ENCODE measurements at regions not wholly inside any gene's neighbourhood (a gene's known extent, or its start where the extent isn't known, plus 50 kb on each side); places are given as distances from the start of the nearest gene placed in this dataset.

DNA sequence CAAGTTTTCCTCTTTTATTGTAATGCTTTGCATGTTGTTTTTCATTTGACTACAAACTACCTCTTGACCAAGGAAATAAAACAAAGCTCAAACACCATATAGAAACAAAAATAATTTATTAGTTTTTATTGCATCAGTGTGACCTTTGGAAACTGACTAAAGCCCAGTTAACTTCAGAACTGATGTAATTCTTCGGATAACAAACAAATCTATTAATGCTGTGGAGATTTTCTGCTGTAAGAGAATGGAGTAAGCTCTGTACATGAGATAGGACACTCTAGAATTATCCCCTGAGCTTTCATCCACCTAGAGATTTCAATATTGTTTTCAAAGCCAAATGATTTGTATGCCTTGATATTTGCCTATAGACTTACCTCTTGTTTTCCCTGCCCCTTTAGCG is 154.0 kb upstream of the KCNK2 start:
- DNase-seq (ENCODE audit: low read depth), result no peak

DNA sequence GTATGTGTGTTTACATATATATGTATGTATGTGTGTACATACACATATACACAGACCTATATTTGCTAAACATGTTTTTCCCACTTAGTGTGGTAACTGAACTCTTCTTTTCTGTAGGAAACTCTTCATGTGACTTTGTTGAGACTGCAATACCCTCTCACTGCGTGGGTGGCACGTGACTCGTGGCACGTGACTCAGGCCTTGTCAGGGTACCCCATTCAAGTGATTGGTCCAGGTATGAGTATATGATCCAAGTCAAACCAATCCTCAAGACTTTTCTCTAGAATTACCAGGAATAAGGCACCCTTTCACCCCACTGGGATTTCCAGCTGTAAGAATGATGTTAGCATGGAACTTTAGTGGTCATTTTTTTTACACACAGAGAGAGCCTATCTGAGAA is 149.2 kb upstream of the KCNK2 start:
- DNase-seq (ENCODE audit: low read depth), result no peak

DNA sequence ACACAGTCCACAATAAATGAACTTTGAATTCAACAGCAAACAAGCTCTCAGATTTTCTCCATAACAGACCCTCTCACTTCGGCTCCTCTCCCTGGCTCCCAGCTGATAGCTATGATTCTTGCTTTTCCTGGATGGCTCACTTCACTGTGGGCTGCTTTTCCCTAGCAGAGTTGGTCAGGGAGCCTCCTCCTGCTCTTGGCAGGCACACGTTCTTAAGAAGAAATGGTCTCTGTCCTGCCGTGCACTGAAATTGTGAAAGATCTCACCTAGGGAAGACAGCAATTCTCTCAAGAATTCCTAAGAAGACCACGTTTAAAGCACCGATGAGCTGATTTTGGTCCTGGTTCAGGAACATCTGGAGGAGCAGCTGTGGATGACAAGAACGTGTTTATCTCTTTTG is 148.5 kb upstream of the KCNK2 start:
- DNase-seq (ENCODE audit: low read depth), result no peak

DNA sequence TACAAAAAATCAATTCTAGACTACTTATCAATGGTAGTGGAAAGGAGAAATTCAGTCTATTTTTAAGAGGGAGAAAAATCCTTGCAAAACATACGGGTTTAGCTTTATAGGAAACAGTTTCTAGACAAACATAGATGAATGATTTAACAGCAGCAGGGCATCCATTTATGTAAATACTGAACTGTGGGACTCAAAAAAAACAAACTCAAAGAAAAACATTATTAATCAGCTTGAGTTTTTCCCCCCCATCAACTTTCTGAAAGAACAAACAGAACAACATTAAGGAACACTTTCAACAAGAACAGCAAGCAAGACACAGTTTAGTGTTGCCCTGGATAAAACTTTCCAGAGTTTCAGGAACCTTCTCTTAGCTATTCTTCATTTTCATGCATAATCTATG is 147.3 kb upstream of the KCNK2 start:
- DNase-seq (ENCODE audit: low read depth), result no peak

DNA sequence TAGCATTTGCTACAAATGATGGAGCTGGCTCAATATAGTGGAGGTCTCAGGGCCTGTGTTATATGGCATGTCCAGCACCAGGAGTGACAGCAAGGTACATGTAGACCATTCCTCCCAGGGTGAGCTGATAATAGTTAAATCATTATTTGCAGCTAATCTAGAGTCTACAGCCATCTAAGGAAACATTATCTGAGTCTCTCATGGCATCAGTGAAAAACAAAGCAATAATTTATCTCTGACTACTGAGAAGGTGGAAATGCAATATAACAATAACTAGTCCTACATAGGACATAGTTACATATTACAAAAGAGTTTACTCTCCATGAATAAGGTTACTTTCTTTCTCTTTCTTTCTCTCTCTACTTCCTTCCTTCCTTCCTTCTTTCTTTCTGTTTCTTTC is 143.4 kb upstream of the KCNK2 start:
- no peak for DNase-seq (ENCODE audit: low read depth)

DNA sequence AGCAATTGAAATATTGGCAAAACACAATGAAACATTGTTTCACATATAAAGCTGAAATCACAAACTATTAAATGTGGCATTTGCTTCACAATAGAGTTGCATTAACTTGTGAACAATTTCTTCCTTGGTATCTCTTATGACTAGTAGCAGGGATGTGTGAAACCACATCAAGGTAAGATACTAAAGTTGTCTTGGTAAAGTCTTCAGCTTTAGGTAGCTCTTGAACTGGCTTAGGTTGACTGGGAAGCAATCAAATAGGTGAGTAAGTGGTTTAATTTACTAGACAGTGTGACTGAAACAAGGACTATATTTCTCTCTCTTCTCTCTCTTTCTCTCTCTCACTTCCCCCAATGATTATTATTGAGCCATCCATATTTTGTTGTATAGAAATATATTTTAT is 141.5 kb upstream of the KCNK2 start:
- no peak for DNase-seq (ENCODE audit: low read depth)

DNA sequence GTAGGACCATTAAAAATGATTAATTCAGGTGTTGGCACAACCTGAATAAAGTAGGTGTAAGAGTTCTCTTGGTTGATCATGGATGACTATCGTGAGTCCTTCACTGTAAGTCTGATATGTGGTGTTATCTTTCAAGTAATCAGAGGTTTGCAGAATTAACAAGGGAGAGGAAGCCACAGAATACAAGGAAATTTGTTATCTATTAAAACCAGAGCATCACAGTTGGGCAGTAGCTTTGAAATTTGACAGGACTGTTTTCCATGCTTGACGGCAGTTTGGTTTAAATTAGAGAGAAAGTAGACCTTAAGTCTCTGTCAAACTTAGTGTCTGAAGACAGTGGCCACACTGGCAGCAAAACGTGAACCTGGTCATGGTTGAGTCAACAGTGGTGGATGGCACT is 139.5 kb upstream of the KCNK2 start:
- DNase-seq (ENCODE audit: low read depth), result no peak

DNA sequence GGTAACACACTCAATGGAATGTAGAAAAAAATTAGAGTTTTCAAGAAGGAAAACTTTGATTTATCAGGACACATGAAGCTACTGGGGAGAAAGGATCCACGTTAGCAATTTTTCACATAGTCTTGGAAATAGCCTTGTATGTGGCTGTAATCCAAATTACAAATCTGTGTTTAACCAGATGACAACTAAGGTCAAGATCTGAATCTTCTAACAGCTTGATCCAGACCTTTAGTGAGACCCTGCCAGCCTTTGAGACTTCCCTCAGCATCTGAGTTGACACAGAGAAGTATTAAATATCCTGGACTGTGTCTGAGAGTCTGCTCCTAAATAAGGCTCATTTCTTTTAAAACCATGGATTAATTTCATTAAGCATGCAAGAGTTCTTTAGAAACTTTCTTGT is 135.9 kb upstream of the KCNK2 start:
- DNase-seq (ENCODE audit: low read depth), result no peak

DNA sequence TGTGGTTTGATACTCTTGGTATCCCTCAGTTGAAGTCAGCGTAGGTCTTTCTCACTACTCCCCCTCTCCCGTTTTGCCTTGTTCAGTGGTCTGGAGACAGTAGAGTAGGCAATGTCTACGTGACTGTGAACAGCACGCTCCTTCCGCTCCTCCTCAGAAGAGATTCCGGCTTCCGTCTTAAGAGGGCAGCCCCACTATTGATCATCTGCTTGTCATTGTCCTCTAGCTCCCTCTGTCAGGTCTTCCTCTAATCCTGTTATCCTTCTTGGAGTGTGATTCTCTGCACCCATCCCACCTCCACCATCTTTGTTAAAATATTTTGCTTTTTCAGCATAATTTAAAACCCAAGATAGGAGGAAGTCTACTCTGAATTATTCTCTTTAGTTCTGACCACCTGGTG is 129.9 kb upstream of the KCNK2 start:
- no peak for DNase-seq (ENCODE audit: low read depth)

DNA sequence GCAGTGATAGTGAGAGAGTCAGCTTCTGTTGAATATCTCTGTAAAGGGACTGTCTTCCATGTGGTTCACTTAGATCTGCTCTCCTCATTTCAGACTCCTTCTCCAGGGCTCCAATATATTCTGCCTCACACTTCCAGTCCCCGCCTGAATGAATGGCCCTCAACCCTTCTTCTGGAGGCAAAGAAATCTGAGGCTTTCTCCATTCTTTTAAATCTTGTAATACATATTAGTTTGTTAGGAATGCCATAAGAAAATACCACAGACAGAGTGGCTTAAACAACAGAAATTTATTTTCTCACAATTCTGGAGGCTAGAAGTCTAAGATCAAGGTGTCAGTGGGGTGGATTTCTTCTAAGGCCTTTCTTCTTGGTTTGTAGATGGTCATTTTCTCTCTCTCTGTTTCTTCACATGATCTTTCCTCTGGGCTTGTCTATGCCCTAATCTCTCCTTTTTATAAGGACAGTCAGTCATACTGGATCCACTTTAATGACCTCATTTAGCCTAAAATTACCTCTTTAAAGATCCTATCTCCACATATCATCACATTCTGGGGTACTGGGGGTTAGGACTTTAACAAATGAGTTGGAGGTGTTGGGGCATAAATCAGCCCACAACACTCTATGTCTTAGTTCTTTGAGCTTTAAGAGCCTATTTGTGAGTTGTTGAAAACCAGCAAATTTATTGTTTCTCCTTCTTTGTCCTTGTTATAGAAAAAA is 128.5 kb upstream of the KCNK2 start:
- no peak for DNase-seq (ENCODE audit: low read depth)

DNA sequence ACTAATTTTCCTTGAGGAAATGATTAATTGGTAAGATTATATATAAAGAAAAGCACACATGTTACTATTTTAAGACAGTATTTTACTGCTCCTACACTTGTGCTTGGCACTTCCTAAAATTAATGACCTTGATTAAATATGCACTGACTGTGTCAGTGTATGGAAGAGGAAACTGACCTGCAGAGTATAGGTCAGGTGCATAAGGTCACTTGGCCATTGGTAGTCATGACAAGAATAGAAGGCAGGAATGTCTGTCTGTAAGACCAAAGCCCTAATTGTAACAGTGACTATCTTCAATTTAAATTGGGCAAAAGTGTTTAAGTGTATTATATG is 128.0 kb upstream of the KCNK2 start:
- no peak for DNase-seq (ENCODE audit: low read depth)

DNA sequence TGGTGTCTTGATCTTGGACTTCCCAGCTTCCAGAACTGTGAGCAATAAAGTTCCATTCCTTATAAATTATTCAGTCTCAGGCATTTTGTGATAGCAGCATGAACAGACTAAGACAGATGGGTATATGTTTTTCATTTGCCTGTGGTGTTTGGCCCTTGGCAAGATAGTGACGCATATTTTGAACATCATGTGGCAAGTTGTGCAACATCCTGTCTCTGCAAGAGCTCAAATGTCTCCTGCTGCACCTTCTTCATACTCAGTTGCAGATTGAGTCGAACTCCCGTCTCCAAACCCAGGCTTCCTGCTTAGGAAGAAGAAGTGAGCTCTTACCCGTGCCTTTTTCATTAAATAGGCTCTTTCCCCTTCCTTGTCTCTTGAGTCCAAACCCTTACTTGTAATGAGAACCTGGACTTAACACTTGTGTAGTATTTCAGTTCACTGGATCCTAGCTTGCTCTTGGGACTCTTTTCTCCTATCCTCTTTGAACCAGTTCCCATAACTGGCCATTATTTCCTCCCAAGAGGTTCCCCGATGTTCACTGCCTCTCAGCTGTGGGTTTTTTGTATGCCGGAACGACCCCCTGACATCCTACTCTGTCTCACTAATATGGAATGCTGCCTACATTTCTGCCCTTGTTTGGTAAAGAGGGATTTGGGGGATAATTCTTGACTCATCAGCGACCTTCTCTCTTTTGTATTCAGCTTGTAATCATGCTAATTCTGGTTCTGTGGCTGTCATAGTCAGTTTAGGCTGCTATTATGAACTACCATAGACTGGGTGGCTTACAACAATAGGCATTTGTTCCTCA is 125.0 kb upstream of the KCNK2 start:
- DNase-seq (ENCODE audit: low read depth), result peak; percentile 99

DNA sequence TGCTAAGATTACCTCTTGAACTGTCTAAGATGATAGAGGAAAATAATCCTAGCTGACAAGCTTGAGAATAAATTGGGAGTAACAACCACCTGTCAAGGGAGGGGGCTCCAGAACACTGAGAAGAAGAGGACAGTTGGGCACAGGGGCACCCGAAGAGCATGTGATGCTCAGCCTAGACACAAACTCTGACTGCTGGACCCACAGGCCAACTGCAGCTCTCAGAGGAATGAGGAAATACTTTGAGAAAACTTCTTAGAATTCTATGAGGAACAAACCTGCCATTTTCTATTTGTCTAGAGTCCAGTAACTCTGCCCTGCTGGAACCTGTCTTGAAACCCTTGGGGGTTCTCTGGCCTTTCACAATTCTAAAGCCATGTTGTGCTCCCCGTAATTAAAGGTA is 124.1 kb upstream of the KCNK2 start:
- no peak for DNase-seq (ENCODE audit: low read depth)

DNA sequence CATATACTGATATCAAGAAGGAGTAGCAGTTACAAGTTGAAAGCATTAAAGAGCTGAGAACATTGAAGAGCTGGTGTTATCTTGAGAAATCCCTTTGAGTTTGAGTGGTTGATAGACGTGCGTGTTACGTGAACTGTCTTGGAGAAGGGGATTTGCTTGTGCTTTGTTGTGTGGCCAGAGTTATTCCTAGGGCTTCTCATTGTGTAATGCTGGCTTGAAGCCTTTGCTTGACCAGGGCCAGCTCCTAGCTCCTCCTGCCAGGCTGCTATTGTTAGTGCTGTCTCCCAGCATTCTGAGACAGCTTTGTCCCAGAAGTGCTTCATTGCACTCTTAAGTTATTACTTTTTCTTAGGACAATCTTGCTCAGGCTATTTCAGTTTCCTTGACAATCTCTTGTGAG is 116.2 kb upstream of the KCNK2 start:
- no peak for DNase-seq (ENCODE audit: low read depth)

DNA sequence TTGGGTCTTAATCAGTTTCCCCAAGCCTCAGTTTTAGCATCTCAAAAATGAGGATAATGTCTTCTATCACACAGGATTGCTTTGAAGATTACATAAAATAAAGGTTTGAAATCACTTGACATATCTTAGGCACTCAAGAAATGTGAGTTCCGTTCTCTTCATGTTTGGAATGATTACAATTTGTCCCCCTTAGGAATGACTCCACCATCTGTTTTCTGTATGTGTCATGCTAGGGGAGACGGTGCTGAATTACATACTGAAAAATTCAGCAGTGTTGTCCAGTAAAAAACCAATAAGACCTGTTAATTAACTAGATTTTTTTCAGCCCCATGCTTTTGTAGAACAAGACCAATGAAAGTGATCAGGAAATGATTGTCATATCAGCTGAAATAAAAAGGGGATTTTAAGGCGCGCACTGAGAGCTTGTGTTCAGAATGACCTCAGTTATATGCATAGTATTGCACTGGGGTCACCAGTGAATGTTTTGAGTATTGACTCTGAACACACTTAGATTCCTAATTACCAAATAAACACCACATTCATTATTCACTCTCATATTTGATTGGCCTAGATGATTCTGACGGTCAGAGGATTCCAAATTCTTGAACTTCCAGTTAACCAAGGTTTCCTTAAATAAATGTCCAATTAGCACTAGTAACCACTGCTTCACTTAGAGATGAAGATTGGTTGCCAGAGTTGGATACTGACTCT is 114.5 kb upstream of the KCNK2 start:
- peak; percentile 46 for DNase-seq (ENCODE audit: low read depth)

DNA sequence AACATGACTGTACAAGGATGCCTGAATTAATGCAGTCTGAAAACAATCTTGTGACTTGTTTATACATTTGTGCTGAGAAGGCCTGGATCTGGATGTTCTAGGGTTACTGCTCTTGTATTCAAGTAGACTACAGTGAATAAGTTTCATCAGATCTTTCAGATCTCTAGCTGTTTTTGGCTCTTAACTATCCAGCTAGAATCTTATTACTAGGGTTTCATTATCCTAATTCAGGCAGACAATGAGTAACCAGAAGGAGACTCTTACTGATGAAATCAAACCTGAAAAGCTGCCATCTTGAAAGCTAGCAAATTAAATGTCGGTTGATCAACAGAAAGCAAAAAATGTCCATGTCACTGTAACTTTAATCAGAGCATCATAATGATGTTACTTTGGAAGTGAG is 112.5 kb upstream of the KCNK2 start:
- peak; percentile 89 for DNase-seq (ENCODE audit: low read depth)

DNA sequence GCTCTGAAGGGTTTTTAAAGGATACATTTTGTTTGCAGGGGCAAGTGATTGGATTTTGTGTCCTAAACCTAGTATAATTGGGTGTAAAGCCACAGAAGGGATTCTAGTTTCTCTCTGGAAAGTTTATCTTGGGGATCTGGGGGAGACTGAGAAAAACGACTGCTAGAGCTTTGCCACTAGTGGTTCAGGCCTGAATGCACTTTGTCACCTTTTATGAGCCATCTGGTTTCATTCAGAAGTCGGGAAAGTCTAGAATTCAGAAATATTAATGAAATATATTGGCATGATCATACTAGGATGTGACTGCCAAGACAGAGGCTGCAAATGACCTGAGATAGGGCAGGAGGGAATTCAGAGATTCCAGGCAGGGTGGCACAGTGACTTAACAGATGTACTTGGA is 111.5 kb upstream of the KCNK2 start:
- no peak for DNase-seq (ENCODE audit: low read depth)

DNA sequence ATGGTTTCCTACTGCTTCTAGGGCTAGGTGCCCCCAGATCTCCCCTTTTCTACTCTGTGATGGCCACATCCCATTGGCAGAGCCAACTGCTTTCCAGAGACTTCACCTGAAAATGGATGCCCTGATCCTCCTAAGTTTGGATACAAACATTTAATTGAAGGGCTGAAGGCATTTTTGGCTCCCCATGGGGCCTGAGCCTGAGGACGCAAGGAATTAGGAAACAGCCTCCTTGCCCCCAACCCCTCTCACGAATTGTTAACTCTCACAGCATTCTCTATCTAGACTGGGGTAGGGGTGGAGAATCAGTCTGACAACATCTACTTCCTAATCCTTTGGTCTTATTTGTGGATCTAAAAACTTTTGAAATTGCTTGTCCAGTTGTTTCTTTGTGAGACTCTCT is 108.5 kb upstream of the KCNK2 start:
- DNase-seq (ENCODE audit: low read depth), result no peak

DNA sequence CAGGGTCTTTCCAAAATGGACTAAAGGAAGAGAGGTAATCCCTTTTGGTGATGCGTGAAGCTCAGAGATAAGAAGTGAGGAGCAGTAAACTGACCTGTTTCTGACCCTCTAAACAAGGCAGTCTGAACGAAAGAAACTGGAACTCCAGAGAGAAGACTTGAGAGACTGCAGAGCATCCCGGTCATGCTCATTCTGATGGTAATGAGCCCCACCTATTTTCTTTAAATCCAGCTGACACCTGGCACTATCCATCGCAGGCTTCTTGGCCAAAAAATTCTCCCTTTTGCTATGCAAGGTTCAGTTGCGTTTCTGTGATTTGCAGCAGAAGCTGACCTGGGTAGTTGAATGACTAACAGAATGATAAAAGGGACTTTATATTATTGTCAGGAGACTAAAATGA is 105.9 kb upstream of the KCNK2 start:
- DNase-seq (ENCODE audit: low read depth), result no peak

DNA sequence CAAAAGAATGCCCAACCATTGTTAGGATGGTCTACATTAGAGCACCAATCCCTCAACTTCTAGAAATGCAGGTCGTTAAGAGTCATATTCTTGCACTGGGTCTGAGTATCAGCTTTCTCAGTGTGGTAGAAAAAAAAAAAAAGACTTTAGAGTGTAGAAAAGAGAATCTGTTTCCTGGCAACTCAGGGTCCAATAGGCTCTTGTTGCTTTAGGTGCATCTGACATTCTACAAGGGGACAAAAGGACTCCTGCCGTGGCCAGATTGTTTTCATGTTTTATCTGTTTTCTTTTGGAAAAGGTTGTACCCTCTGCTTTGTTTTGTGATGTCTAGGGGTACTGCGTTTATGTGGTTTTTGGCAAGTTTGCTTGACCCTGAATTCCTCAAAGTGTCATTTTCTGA is 105.4 kb upstream of the KCNK2 start:
- DNase-seq (ENCODE audit: low read depth), result no peak

DNA sequence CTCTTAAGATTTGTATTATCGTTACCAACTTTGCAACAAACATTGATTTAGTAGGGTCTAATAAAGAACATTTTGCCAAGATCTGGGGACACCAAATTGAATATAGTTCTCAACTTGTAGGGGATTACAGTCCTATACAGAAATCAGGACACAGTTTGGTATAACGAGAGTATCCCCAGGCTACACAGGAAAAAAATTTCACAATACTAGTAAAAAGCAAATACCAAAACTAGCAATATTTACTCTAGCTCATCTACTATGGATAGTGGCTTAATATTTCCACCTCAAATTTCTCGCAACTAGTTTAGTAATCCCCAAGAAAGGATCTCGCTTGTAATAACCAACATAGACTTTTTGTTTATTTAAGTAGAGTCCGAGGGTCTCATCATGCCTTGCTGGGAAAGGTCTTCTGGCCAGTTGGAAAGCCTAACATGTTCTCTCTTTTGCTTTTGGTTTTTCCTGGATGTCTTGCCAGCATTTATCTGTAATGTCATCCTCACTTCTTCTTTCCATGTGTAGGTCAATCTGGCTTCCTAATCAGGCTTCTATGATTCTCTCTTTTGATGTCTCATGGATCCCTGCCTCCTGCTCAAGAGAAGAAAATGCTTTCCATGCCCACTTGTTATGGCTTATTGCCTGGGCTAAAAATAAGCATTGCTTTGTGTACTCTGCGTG is 104.7 kb upstream of the KCNK2 start:
- no peak for DNase-seq (ENCODE audit: low read depth)

DNA sequence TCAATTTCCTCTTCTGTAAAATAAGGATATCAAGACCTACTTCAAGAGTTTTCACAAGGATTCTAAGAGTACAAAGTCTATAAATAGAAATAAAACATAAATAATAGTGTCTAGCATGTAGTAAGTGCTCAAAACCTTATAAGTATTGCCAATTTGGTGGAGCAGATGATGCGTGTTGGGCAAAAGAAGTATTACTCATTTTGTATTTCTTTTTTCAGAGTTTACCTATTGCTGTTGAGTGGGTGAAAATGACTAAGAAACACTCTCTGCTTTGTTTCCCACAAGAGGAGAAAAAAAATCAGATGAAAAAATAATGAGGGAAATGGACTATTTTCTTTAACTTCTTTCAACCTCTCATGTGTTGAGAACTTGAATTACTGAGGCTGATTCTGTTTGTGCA is 103.3 kb upstream of the KCNK2 start:
- DNase-seq (ENCODE audit: low read depth), result no peak

DNA sequence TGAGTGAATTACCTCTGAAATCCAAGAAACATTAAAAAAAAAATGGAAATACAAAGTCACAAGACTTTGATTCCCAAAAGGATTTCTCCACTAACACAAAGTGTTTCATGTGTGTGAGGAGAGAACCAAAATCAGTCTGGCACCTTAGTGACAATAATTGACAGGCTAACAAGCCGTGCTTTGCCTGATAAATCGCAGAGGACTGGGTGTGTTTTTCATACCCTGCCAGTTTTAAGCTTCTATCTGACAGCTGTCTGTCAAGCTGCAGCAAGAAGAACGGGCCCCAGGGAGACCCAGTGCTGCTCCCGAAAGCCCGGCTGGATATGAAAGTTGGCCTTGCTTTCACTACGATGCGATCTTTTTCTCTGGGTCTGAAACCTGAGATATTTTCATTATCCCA is 101.6 kb upstream of the KCNK2 start:
- DNase-seq (ENCODE audit: low read depth), result no peak
